ENCODE measurements at regions not wholly inside any gene's neighbourhood (a gene's known extent, or its start where the extent isn't known, plus 50 kb on each side); places are given as distances from the start of the nearest gene placed in this dataset.

DNA sequence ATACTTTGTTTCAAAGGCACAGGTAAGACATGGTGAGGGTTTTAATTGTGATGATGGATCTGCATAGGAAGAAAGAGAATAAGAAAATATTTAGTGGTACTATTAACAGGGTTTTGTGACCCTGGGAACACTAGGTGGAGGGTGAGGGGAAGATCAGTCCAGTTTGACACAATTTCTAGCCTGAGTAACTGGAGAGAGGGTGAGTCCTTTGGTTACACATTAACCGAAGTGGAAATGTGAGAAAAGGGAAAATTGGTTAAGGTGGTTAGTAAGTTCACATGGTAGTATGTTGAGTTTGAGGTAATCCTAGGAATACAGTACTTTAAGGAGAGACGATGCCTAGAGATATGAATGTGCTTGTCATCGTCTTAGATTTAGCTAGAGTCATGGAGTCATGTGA lies 54.8 kb upstream of the POU3F2 start:
- no peak for DNase-seq (ENCODE audit: insufficient read length, low spot score)
- TF ChIP-seq POU2F2 (IDR thresholded peaks at IDR 0.05; ENCODE audit: low read depth, low read length) (no peak), SPI1 (IDR thresholded peaks at IDR 0.05; ENCODE audit: low read depth, low read length) (no peak)
- FAIRE-seq, result no peak

DNA sequence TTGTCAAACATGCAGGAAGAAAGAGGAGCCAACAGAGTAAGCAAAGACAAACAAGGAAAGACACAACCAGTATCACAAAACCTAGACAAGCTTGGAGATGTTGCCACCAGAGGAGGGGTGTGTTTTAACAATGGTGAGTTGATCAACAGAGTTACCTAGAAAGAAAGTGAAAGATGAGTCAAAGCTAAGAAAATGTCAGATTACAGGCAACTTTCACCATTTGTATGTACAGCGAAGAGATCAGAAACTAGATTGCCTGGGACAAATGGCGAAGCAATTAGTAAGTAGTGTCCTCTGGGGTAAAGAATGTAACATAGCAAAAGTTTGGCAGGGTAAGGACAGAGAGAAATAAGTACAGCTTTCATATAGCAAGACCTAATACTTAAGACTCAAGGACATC lies 51.6 kb upstream of the POU3F2 start:
- DNase-seq (ENCODE audit: insufficient read length, low spot score), result no peak
- no peak for TF ChIP-seq POU2F2 (IDR thresholded peaks at IDR 0.05; ENCODE audit: low read depth, low read length)
- TF ChIP-seq POLR2AphosphoS5 (IDR thresholded peaks at IDR 0.05; ENCODE audit: low read depth, low read length), result no peak
- TF ChIP-seq POLR2A (IDR thresholded peaks at IDR 0.05; ENCODE audit: low read depth, low read length), result no peak
- no peak for TF ChIP-seq SPI1 (IDR thresholded peaks at IDR 0.05; ENCODE audit: low read depth, low read length)
- no peak for TF ChIP-seq TAF1 (IDR thresholded peaks at IDR 0.05; ENCODE audit: low read depth, low read length)
- no peak for TF ChIP-seq PAX5 (IDR thresholded peaks at IDR 0.05; ENCODE audit: insufficient read depth, low read length, severe bottlenecking)
- FAIRE-seq, result no peak

DNA sequence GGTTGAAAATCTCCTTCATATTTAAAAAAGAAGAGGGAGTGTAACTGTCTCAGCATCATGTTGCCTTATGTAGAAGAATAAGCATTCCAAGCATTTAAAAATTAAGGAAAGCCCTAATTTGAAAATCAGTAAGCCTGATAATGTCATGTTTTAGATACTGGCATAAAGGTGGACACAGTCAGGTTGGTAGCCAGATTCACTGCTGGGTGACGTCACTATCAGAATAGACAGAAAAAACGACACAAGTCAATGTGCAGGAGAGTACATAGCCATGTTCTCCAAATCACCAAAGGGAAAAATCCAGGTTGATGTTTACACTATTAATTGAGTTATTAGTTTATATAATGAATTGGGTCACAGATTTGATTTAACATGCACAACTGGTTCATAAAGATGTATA lies 50.8 kb upstream of the POU3F2 start:
- DNase-seq (ENCODE audit: insufficient read length, low spot score), result no peak
- no peak for FAIRE-seq
- no peak for TF ChIP-seq POLR2AphosphoS5 (IDR thresholded peaks at IDR 0.05; ENCODE audit: low read depth, low read length)
- TF ChIP-seq PAX5 (IDR thresholded peaks at IDR 0.05; ENCODE audit: insufficient read depth, low read length, severe bottlenecking), result no peak
- no peak for TF ChIP-seq POU2F2 (IDR thresholded peaks at IDR 0.05; ENCODE audit: low read depth, low read length)
- TF ChIP-seq TAF1 (IDR thresholded peaks at IDR 0.05; ENCODE audit: low read depth, low read length), result no peak
- no peak for TF ChIP-seq POLR2A (IDR thresholded peaks at IDR 0.05; ENCODE audit: low read depth, low read length)
- no peak for TF ChIP-seq SPI1 (IDR thresholded peaks at IDR 0.05; ENCODE audit: low read depth, low read length)
